HepG2 (cell line): ENCODE measurements at regions not wholly inside any gene's neighbourhood (a gene's known extent, or its start where the extent isn't known, plus 50 kb on each side); places are given as distances from the start of the nearest gene placed in this dataset.
"Not testable (repeated sequence)": the region's sequence is repeated elsewhere in the genome, so short reads cannot be mapped to it uniquely, and the experiment has no call there.

Experiments used
- CEBPB ChIP-seq: IDR thresholded peaks from 2 replicates; pipeline ENCODE4 v1.6.1; 2011; ENCODE audit warnings: low read depth, low read length, improper control_type of control experiment, borderline replicate concordance
- GTF3A ChIP-seq: sonication (generic); formaldehyde crosslinking; conservative IDR thresholded peaks from 2 replicates; pipeline ENCODE4 v1.4.0; 2020; ENCODE audit warnings: mild to moderate bottlenecking, missing genetic modification reagents
- IRF2 ChIP-seq: IDR thresholded peaks from 2 replicates; pipeline ENCODE4 v1.6.1; 2018; ENCODE audit warnings: missing genetic modification reagents, missing compliant biosample characterization
- MBNL3 ChIP-seq: fragments of 250-450 bp; sonication (Bioruptor Pico); conservative IDR thresholded peaks from 2 replicates; pipeline ENCODE4 v1.8.0; 2022; ENCODE audit warnings: mild to moderate bottlenecking, inconsistent platforms
- STAT5B ChIP-seq: sonication (generic); formaldehyde crosslinking; IDR thresholded peaks from 2 replicates; pipeline ENCODE4 v1.4.0; 2020; ENCODE audit warnings: missing genetic modification reagents
- TCF12 ChIP-seq, 2 experiments: fragments of 450-650 bp in 1 of 2; sonication (generic) in 1 of 2; formaldehyde crosslinking in 1 of 2; IDR thresholded peaks; 2 replicates each; pipeline versions ENCODE4 v1.6.1 to v1.8.0; 2017 to 2022; ENCODE audit warnings: antibody characterized with exemption in 1 of 2, mild to moderate bottlenecking in 1 of 2, missing genetic modification reagents in 1 of 2, moderate library complexity in 1 of 2
- ZNF160 ChIP-seq: sonication (generic); formaldehyde crosslinking; IDR thresholded peaks from 2 replicates; pipeline ENCODE4 v1.8.0; 2022; ENCODE audit warnings: mild to moderate bottlenecking, inconsistent platforms, missing genetic modification reagents
- ZNF337 ChIP-seq: sonication (generic); formaldehyde crosslinking; IDR thresholded peaks from 2 replicates; pipeline ENCODE4 v1.5.1; 2020; ENCODE audit warnings: missing genetic modification reagents, low read depth, mild to moderate bottlenecking, borderline replicate concordance
- ZNF678 ChIP-seq: sonication (generic); formaldehyde crosslinking; IDR thresholded peaks from 2 replicates; pipeline ENCODE4 v1.4.0; 2020; ENCODE audit warnings: mild to moderate bottlenecking, missing genetic modification reagents
- TF ChIP-seq, protein P1 (sequence below): conservative IDR thresholded peaks from 2 replicates; pipeline ENCODE4 v1.6.1; 2018; ENCODE audit warnings: missing genetic modification reagents
- TF ChIP-seq, protein P2 (sequence below): sonication (generic); formaldehyde crosslinking; IDR thresholded peaks from 2 replicates; pipeline ENCODE4 v1.5.0; 2020; ENCODE audit warnings: mild to moderate bottlenecking, missing genetic modification reagents, moderate library complexity
- TF ChIP-seq, protein P3 (sequence below): sonication (generic); formaldehyde crosslinking; IDR thresholded peaks from 2 replicates; pipeline ENCODE4 v1.4.0; 2020; ENCODE audit warnings: missing genetic modification reagents
- TF ChIP-seq, protein P4 (sequence below): IDR thresholded peaks from 2 replicates; pipeline ENCODE4 v1.6.1; 2016; ENCODE audit warnings: mild to moderate bottlenecking, missing biosample characterization, missing genetic modification reagents

DNA sequence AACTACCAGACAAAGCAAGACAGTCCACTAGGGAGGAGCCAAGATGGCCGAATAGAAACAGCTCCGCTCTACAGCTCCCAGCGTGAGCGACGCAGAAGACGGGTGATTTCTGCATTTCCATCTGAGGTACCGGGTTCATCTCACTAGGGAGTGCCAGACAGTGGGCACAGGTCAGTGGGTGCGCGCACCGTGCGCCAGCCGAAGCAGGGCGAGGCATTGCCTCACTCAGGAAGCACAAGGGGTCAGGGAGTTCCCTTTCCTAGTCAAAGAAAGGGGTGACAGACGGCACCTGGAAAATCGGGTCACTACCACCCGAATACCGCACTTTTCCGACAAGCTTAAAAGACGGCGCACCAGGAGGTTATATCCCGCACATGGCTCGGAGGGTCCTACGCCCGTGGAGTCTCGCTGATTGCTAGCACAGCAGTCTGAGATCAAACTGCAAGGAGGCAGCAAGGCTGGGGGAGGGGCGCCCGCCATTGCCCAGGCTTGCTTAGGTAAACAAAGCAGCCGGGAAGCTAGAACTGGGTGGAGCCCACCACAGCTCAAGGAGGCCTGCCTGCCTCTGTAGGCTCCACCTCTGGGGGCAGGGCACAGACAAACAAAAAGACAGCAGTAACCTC is 90.6 kb upstream of the CAV2 start:
- TF ChIP-seq CEBPB; ZNF160; ZNF337 (CRISPR knock-in tag); MBNL3; IRF2; ZNF678 (CRISPR knock-in tag); GTF3A (CRISPR knock-in tag); TCF12 (IDR thresholded peaks at IDR 0.05); TCF12 (CRISPR knock-in tag; IDR thresholded peaks at IDR 0.05); STAT5B: not testable (repeated sequence)
- TF ChIP-seq, protein P1, sequence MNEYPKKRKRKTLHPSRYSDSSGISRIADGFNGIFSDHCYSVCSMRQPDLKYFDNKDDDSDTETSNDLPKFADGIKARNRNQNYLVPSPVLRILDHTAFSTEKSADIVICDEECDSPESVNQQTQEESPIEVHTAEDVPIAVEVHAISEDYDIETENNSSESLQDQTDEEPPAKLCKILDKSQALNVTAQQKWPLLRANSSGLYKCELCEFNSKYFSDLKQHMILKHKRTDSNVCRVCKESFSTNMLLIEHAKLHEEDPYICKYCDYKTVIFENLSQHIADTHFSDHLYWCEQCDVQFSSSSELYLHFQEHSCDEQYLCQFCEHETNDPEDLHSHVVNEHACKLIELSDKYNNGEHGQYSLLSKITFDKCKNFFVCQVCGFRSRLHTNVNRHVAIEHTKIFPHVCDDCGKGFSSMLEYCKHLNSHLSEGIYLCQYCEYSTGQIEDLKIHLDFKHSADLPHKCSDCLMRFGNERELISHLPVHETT, result not testable (repeated sequence)
- TF ChIP-seq, protein P2, sequence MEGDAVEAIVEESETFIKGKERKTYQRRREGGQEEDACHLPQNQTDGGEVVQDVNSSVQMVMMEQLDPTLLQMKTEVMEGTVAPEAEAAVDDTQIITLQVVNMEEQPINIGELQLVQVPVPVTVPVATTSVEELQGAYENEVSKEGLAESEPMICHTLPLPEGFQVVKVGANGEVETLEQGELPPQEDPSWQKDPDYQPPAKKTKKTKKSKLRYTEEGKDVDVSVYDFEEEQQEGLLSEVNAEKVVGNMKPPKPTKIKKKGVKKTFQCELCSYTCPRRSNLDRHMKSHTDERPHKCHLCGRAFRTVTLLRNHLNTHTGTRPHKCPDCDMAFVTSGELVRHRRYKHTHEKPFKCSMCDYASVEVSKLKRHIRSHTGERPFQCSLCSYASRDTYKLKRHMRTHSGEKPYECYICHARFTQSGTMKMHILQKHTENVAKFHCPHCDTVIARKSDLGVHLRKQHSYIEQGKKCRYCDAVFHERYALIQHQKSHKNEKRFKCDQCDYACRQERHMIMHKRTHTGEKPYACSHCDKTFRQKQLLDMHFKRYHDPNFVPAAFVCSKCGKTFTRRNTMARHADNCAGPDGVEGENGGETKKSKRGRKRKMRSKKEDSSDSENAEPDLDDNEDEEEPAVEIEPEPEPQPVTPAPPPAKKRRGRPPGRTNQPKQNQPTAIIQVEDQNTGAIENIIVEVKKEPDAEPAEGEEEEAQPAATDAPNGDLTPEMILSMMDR, result not testable (repeated sequence)
- TF ChIP-seq, protein P3, sequence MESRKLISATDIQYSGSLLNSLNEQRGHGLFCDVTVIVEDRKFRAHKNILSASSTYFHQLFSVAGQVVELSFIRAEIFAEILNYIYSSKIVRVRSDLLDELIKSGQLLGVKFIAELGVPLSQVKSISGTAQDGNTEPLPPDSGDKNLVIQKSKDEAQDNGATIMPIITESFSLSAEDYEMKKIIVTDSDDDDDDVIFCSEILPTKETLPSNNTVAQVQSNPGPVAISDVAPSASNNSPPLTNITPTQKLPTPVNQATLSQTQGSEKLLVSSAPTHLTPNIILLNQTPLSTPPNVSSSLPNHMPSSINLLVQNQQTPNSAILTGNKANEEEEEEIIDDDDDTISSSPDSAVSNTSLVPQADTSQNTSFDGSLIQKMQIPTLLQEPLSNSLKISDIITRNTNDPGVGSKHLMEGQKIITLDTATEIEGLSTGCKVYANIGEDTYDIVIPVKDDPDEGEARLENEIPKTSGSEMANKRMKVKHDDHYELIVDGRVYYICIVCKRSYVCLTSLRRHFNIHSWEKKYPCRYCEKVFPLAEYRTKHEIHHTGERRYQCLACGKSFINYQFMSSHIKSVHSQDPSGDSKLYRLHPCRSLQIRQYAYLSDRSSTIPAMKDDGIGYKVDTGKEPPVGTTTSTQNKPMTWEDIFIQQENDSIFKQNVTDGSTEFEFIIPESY, result not testable (repeated sequence)
- TF ChIP-seq, protein P4, sequence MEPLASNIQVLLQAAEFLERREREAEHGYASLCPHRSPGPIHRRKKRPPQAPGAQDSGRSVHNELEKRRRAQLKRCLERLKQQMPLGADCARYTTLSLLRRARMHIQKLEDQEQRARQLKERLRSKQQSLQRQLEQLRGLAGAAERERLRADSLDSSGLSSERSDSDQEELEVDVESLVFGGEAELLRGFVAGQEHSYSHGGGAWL (CRISPR knock-in tag), result not testable (repeated sequence)
